Natural killer cell (primary cell): ENCODE measurements at regions not wholly inside any gene's neighbourhood (a gene's known extent, or its start where the extent isn't known, plus 50 kb on each side); places are given as distances from the start of the nearest gene placed in this dataset.

Source experiments
- ATAC-seq, 3 donors: fragments of 150-1000 bp in 2 of 3; fragments of 200-7000 bp in 1 of 3; cut with Tn5 transposase; 1 replicate in 1 of 3; 2 replicates in 2 of 3; pipeline ENCODE4 v1.10.0; 2021; ENCODE audit warnings: mild to moderate bottlenecking in 2 of 3, moderate library complexity in 2 of 3
- DNase-seq, 2 donors: peaks; one replicate each; pipeline versions ENCODE4 v3.0.0 to v3.0.0-alpha.2; 2013 to 2021; ENCODE audit warnings: mixed read lengths in 1 of 2
- H3K27ac ChIP-seq: one replicate; pipeline ENCODE4 v1.5.1; 2013; ENCODE audit warnings: mild to moderate bottlenecking, low read length
- H3K27me3 ChIP-seq: one replicate; pipeline ENCODE4 v1.6.1; 2013; ENCODE audit warnings: low read length; ENCODE audit not compliant: control insufficient read depth, insufficient read depth
- H3K36me3 ChIP-seq: one replicate; pipeline ENCODE4 v1.6.1; 2013; ENCODE audit warnings: low read length; ENCODE audit not compliant: control insufficient read depth, insufficient read depth
- H3K4me1 ChIP-seq: one replicate; pipeline ENCODE4 v1.6.1; 2013; ENCODE audit warnings: low read length; ENCODE audit not compliant: control insufficient read depth, insufficient read depth
- H3K4me3 ChIP-seq: one replicate; pipeline ENCODE4 v1.5.1; 2013; ENCODE audit warnings: low read length
- H3K9me3 ChIP-seq: one replicate; pipeline ENCODE4 v1.6.1; 2013; ENCODE audit warnings: low read length; ENCODE audit not compliant: control insufficient read depth, insufficient read depth
- H3K27ac Mint-ChIP-seq, 2 donors: one replicate each; pipeline ENCODE4 v1.8.0; 2022; ENCODE audit warnings: mild to moderate bottlenecking in 2 of 2, mixed read lengths in 2 of 2, moderate library complexity in 1 of 2
- H3K27me3 Mint-ChIP-seq, 2 donors: one replicate each; pipeline ENCODE4 v1.8.0; 2022; ENCODE audit warnings: low read depth in 2 of 2, mixed read lengths in 2 of 2
- H3K36me3 Mint-ChIP-seq: one replicate; pipeline ENCODE4 v1.8.0; 2022; ENCODE audit warnings: mixed read lengths
- H3K4me1 Mint-ChIP-seq, 2 donors: one replicate each; pipeline ENCODE4 v1.8.0; 2022; ENCODE audit warnings: mixed read lengths in 2 of 2
- H3K4me3 Mint-ChIP-seq: one replicate; pipeline ENCODE4 v1.8.0; 2022; ENCODE audit warnings: mild to moderate bottlenecking, moderate library complexity, mixed read lengths
- H3K9me3 Mint-ChIP-seq, 2 donors: one replicate each; pipeline ENCODE4 v1.8.0; 2022; ENCODE audit warnings: mixed read lengths in 2 of 2
- CTCF ChIP-seq: fragments of 200-600 bp; IDR thresholded peaks from one replicate; pipeline ENCODE4 v1.8.0; 2022; ENCODE audit warnings: antibody characterized with exemption
- WGBS: methylation state at CpG from one replicate; pipeline ENCODE4 v1.1.7; 2013; ENCODE audit warnings: missing lambda C conversion rate; ENCODE audit not compliant: insufficient coverage; 5-methylcytosine and 5-hydroxymethylcytosine counted together
- intact Hi-C: fragments of 100-400 bp; cut with micrococcal nuclease; formaldehyde crosslinking; loops from one replicate; pipeline ENCODE4 v1.14.2; 2022

GRCh38 chrX:6885909-6886308 is 261.6 kb upstream of the STS start:
- Histone ChIP-seq H3K4me1 (no peaks in the 10 kb centered on the region), H3K36me3 (no peaks in the 10 kb centered on the region), H3K4me3 (no peak overlapping the region), H3K27ac (no peak overlapping the region), H3K9me3 (no peaks in the 10 kb centered on the region), H3K27me3 (no peaks in the 10 kb centered on the region)
- Mint-ChIP-seq H3K4me1 (no peaks in the 10 kb centered on the region), H3K27me3 (no peaks in the 10 kb centered on the region), H3K36me3 (no peaks in the 10 kb centered on the region), H3K27ac (no peak overlapping the region), H3K9me3 (peaks cover 0 to 6% of the 10 kb centered on the region in 2 donors), H3K4me3 (no peak overlapping the region)
- intact Hi-C loops = no loop called here
- DNase-seq (no peak), ATAC-seq (no peak)
- 100% methylated on average over 2 of the region's 2 CpGs for WGBS
- no peak for TF ChIP-seq CTCF

- Histone ChIP-seq H3K27ac (no peak overlapping the region), H3K9me3 (no peaks in the 10 kb centered on the region), H3K36me3 (no peaks in the 10 kb centered on the region), H3K4me1 (no peaks in the 10 kb centered on the region), H3K4me3 (no peak overlapping the region), H3K27me3 (no peaks in the 10 kb centered on the region)
- peaks cover 0 to 6% of the 10 kb centered on the region in 2 donors for H3K9me3 Mint-ChIP-seq
- no peaks in the 10 kb centered on the region for H3K4me1 Mint-ChIP-seq
- DNase-seq (no peak), ATAC-seq (no peak)
- H3K36me3 Mint-ChIP-seq = no peaks in the 10 kb centered on the region
- intact Hi-C loops = no loop called here
- no peak for TF ChIP-seq CTCF
- 100% methylated on average over 1 of the region's 2 CpGs for WGBS
- H3K27ac Mint-ChIP-seq = no peak overlapping the region
- H3K27me3 Mint-ChIP-seq = no peaks in the 10 kb centered on the region
- no peak overlapping the region for H3K4me3 Mint-ChIP-seq
Measured at GRCh38 chrX:6885396-6885795, 262.1 kb upstream of the STS start.

- 89% methylated on average over 5 of the region's 5 CpGs for WGBS
- H3K4me1 ChIP-seq = no peaks in the 10 kb centered on the region
- no peak overlapping the region for H3K27ac ChIP-seq
- TF ChIP-seq CTCF = no peak
- Mint-ChIP-seq H3K27me3 (no peaks in the 10 kb centered on the region), H3K36me3 (no peaks in the 10 kb centered on the region), H3K4me1 (no peaks in the 10 kb centered on the region), H3K27ac (no peak overlapping the region), H3K4me3 (no peak overlapping the region), H3K9me3 (peaks cover 2 to 6% of the 10 kb centered on the region in 2 donors)
- ATAC-seq = no peak
- intact Hi-C loops = no loop called here
- H3K9me3 ChIP-seq = no peaks in the 10 kb centered on the region
- H3K36me3 ChIP-seq = no peaks in the 10 kb centered on the region
- DNase-seq = no peak
- H3K4me3 ChIP-seq = no peak overlapping the region
- no peaks in the 10 kb centered on the region for H3K27me3 ChIP-seq
Measured at GRCh38 chrX:6861456-6861855, 286.1 kb upstream of the STS start.

GRCh38 chrX:6857749-6858148 is 289.8 kb upstream of the STS start:
- no peaks in the 10 kb centered on the region for H3K27me3 ChIP-seq
- ATAC-seq = no peak
- intact Hi-C loops = no loop called here
- no peak overlapping the region for H3K4me3 Mint-ChIP-seq
- no peak overlapping the region for H3K27ac Mint-ChIP-seq
- no peaks in the 10 kb centered on the region for H3K4me1 Mint-ChIP-seq
- no peaks in the 10 kb centered on the region for H3K9me3 ChIP-seq
- H3K4me3 ChIP-seq = no peak overlapping the region
- TF ChIP-seq CTCF = no peak
- peaks cover 0 to 4% of the 10 kb centered on the region in 2 donors for H3K9me3 Mint-ChIP-seq
- H3K27me3 Mint-ChIP-seq = no peaks in the 10 kb centered on the region
- no peaks in the 10 kb centered on the region for H3K36me3 Mint-ChIP-seq
- H3K36me3 ChIP-seq = no peaks in the 10 kb centered on the region
- no peaks in the 10 kb centered on the region for H3K4me1 ChIP-seq
- DNase-seq = no peak
- H3K27ac ChIP-seq = no peak overlapping the region
- WGBS = 100% methylated on average over 1 of the region's 2 CpGs
